H9 (cell line): ENCODE measurements at regions not wholly inside any gene's neighbourhood (a gene's known extent, or its start where the extent isn't known, plus 50 kb on each side); places are given as distances from the start of the nearest gene placed in this dataset.

ENCODE experiments used
- DNase-seq: peaks from one replicate; pipeline ENCODE4 v3.0.0-alpha.2; 2017
- H2AFZ ChIP-seq: one replicate; pipeline ENCODE4 v1.6.1; 2013; ENCODE audit warnings: mild to moderate bottlenecking, low read length, control low read depth, moderate library complexity
- H2AK5ac ChIP-seq: 2 replicates; pipeline ENCODE4 v1.6.1; 2013; ENCODE audit warnings: low read length, control low read depth, mixed read lengths; ENCODE audit not compliant: insufficient read length
- H2BK120ac ChIP-seq: one replicate; pipeline ENCODE4 v1.6.1; 2013; ENCODE audit warnings: low read depth, mild to moderate bottlenecking, low read length, control low read depth, inconsistent platforms; ENCODE audit not compliant: poor library complexity, severe bottlenecking
- H2BK12ac ChIP-seq: 2 replicates; pipeline ENCODE4 v1.6.1; 2013; ENCODE audit warnings: low read length, control low read depth, mixed read lengths, low read depth; ENCODE audit not compliant: insufficient read length
- H2BK15ac ChIP-seq: 2 replicates; pipeline ENCODE4 v1.6.1; 2013; ENCODE audit warnings: low read depth, low read length, control low read depth
- H2BK20ac ChIP-seq: one replicate; pipeline ENCODE4 v1.6.1; 2013; ENCODE audit warnings: low read depth, mild to moderate bottlenecking, low read length, control low read depth, inconsistent platforms; ENCODE audit not compliant: poor library complexity, severe bottlenecking
- H2BK5ac ChIP-seq: 2 replicates; pipeline ENCODE4 v1.6.1; 2013; ENCODE audit warnings: low read length, control low read depth, mixed read lengths; ENCODE audit not compliant: insufficient read length
- H3K14ac ChIP-seq: 2 replicates; pipeline ENCODE4 v1.6.1; 2013; ENCODE audit warnings: low read length, control low read depth; ENCODE audit not compliant: insufficient read depth
- H3K18ac ChIP-seq: 2 replicates; pipeline ENCODE4 v1.6.1; 2013; ENCODE audit warnings: low read depth, mild to moderate bottlenecking, mixed read lengths, low read length, control low read depth; ENCODE audit not compliant: insufficient read length
- H3K23ac ChIP-seq: 2 replicates; pipeline ENCODE4 v1.6.1; 2013; ENCODE audit warnings: low read length, control low read depth, mixed read lengths, low read depth; ENCODE audit not compliant: insufficient read length
- H3K23me2 ChIP-seq: 2 replicates; pipeline ENCODE4 v1.6.1; 2013; ENCODE audit warnings: low read depth, mild to moderate bottlenecking, mixed read lengths, low read length, control low read depth; ENCODE audit not compliant: insufficient read length, poor library complexity, severe bottlenecking
- H3K27ac ChIP-seq: 2 replicates; pipeline ENCODE4 v1.5.1; 2013; ENCODE audit warnings: low read length, control low read depth, mixed read lengths, low read depth; ENCODE audit not compliant: insufficient read length
- H3K27me3 ChIP-seq: 2 replicates; pipeline ENCODE4 v1.6.1; 2013; ENCODE audit warnings: low read length, control low read depth, inconsistent platforms; ENCODE audit not compliant: insufficient read depth
- H3K4ac ChIP-seq: 2 replicates; pipeline ENCODE4 v1.6.1; 2013; ENCODE audit warnings: low read depth, mild to moderate bottlenecking, control low read depth, inconsistent platforms, low read length, moderate library complexity
- H3K4me1 ChIP-seq: 2 replicates; pipeline ENCODE4 v1.6.1; 2013; ENCODE audit warnings: low read length, control low read depth, inconsistent platforms; ENCODE audit not compliant: insufficient read depth
- H3K4me2 ChIP-seq: 2 replicates; pipeline ENCODE4 v1.6.1; 2013; ENCODE audit warnings: low read length, control low read depth, mixed read lengths; ENCODE audit not compliant: insufficient read length, insufficient read depth
- H3K56ac ChIP-seq: 2 replicates; pipeline ENCODE4 v1.6.1; 2013; ENCODE audit warnings: low read depth, mild to moderate bottlenecking, mixed read lengths, low read length, control low read depth; ENCODE audit not compliant: insufficient read length
- H3K79me1 ChIP-seq: 2 replicates; pipeline ENCODE4 v1.6.1; 2013; ENCODE audit warnings: low read depth, mild to moderate bottlenecking, moderate library complexity, low read length, control low read depth, inconsistent platforms; ENCODE audit not compliant: insufficient read depth, poor library complexity, severe bottlenecking
- H3K79me2 ChIP-seq: 2 replicates; pipeline ENCODE4 v1.6.1; 2013; ENCODE audit warnings: low read length, control low read depth, inconsistent platforms; ENCODE audit not compliant: insufficient read depth
- H3K9ac ChIP-seq: 2 replicates; pipeline ENCODE4 v1.6.1; 2013; ENCODE audit warnings: low read length, control low read depth, mixed read lengths; ENCODE audit not compliant: insufficient read length; ENCODE audit errors: extremely low read depth
- H3K9me3 ChIP-seq: one replicate; pipeline ENCODE4 v1.6.1; 2013; ENCODE audit warnings: low read depth, low read length, inconsistent platforms; ENCODE audit not compliant: control insufficient read depth
- H3T11ph ChIP-seq: one replicate; pipeline ENCODE4 v1.6.1; 2013; ENCODE audit warnings: mild to moderate bottlenecking, low read length, control low read depth, inconsistent platforms
- H4K20me1 ChIP-seq: one replicate; pipeline ENCODE4 v1.6.1; 2013; ENCODE audit not compliant: control insufficient read depth, insufficient read length, insufficient read depth
- H4K5ac ChIP-seq: 2 replicates; pipeline ENCODE4 v1.6.1; 2013; ENCODE audit warnings: low read depth, mild to moderate bottlenecking, mixed read lengths, low read length, control low read depth; ENCODE audit not compliant: insufficient read length
- H4K8ac ChIP-seq: replicated peaks from 2 replicates; pipeline ENCODE4 v1.6.1; 2013; ENCODE audit warnings: low read length, control low read depth, mixed read lengths, low read depth; ENCODE audit not compliant: insufficient read length
- H4K91ac ChIP-seq: 2 replicates; pipeline ENCODE4 v1.6.1; 2013; ENCODE audit warnings: low read depth, mild to moderate bottlenecking, moderate library complexity, mixed read lengths, low read length, control low read depth; ENCODE audit not compliant: insufficient read length
- H3K27ac Mint-ChIP-seq, 3 experiments: 2 replicates in 2 of 3; 3 replicates in 1 of 3; pipeline ENCODE4 v1.8.0; 2020 to 2021; ENCODE audit warnings: mixed read lengths in 3 of 3, mild to moderate bottlenecking in 1 of 3, moderate library complexity in 1 of 3
- H3K27me3 Mint-ChIP-seq: 2 replicates; pipeline ENCODE4 v1.8.0; 2021; ENCODE audit warnings: low read depth, mild to moderate bottlenecking, moderate library complexity, mixed read lengths
- H3K36me3 Mint-ChIP-seq, 3 experiments: 2 replicates in 2 of 3; 3 replicates in 1 of 3; pipeline ENCODE4 v1.8.0; 2020 to 2021; ENCODE audit warnings: low read depth in 3 of 3, mixed read lengths in 3 of 3; ENCODE audit not compliant: insufficient read depth in 1 of 3
- H3K4me1 Mint-ChIP-seq, 2 experiments: 2 replicates each; pipeline ENCODE4 v1.8.0; 2020; ENCODE audit warnings: mixed read lengths in 2 of 2
- H3K4me3 Mint-ChIP-seq, 2 experiments: 2 replicates in 1 of 2; 3 replicates in 1 of 2; pipeline ENCODE4 v1.8.0; 2020 to 2021; ENCODE audit warnings: mild to moderate bottlenecking in 2 of 2, mixed read lengths in 2 of 2, moderate library complexity in 1 of 2
- H3K9me3 Mint-ChIP-seq, 2 experiments: 2 replicates in 1 of 2; 3 replicates in 1 of 2; pipeline ENCODE4 v1.8.0; 2020; ENCODE audit warnings: mild to moderate bottlenecking in 2 of 2, mixed read lengths in 2 of 2, moderate library complexity in 1 of 2
- whole genome bisulfite sequencing: extraction: QIAGEN DNeasy Blood & Tissue Kit; methylation state at CpG from one replicate; pipeline ENCODE4 v1.1.7; 2013; ENCODE audit warnings: missing lambda C conversion rate, low lambda C conversion rate, mixed read lengths; ENCODE audit not compliant: insufficient read length; ENCODE audit errors: extremely low coverage; 5-methylcytosine and 5-hydroxymethylcytosine counted together
- TF ChIP-seq, protein P1 (sequence below): fragments of 200-600 bp; sonication (generic); conservative IDR thresholded peaks from 3 replicates; pipeline ENCODE4 v1.8.0; 2021; ENCODE audit warnings: antibody characterized with exemption, mild to moderate bottlenecking

DNA sequence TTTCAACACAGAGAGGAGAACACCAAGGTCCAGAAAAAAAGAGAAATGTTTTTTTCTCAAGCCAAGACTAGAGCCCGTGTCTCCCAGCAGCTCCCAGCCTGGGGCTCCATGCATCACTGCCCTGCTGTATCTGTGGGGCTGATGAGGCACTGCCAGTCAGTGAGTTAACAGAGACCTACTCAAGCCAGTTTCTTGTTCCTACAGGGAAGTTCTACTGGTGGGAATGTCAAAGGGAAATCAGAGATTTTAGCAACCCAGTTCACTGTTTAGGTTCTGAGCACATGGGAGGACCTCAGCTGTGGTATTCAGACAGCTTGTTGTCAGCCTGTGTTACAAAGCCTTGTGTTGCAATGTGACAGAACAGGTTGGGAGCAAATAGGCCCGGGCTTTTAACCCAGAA is 234.3 kb downstream of the TLE3 start:
- Mint-ChIP-seq H3K27ac (no peak overlapping the region), H3K36me3 (peaks cover 0 to 9% (median 2%) of the 10 kb centered on the region in 3 experiments; a peak in 2 of 7 replicates), H3K27me3 (peaks cover 3% of the 10 kb centered on the region), H3K9me3 (peaks cover 0 to 3% of the 10 kb centered on the region in 2 experiments; a peak in 1 of 5 replicates), H3K4me3 (no peak overlapping the region), H3K4me1 (peaks cover 8 to 9% of the 10 kb centered on the region in 2 experiments)
- no peak overlapping the region for H3K4me2 ChIP-seq
- TF ChIP-seq, protein P1, sequence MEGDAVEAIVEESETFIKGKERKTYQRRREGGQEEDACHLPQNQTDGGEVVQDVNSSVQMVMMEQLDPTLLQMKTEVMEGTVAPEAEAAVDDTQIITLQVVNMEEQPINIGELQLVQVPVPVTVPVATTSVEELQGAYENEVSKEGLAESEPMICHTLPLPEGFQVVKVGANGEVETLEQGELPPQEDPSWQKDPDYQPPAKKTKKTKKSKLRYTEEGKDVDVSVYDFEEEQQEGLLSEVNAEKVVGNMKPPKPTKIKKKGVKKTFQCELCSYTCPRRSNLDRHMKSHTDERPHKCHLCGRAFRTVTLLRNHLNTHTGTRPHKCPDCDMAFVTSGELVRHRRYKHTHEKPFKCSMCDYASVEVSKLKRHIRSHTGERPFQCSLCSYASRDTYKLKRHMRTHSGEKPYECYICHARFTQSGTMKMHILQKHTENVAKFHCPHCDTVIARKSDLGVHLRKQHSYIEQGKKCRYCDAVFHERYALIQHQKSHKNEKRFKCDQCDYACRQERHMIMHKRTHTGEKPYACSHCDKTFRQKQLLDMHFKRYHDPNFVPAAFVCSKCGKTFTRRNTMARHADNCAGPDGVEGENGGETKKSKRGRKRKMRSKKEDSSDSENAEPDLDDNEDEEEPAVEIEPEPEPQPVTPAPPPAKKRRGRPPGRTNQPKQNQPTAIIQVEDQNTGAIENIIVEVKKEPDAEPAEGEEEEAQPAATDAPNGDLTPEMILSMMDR: no peak
- H3K23ac ChIP-seq: no peak overlapping the region
- no peak overlapping the region for H3K9ac ChIP-seq
- H3K56ac ChIP-seq: no peak overlapping the region
- no peaks in the 10 kb centered on the region for H3K4me1 ChIP-seq
- no peak overlapping the region for H2AK5ac ChIP-seq
- no CpG with 5 or more reads among the region's 2 CpGs for WGBS
- H3K14ac ChIP-seq: no peak overlapping the region
- H3K27me3 ChIP-seq: no peaks in the 10 kb centered on the region
- no peak overlapping the region for H2AFZ ChIP-seq
- H3K79me1 ChIP-seq: no peaks in the 10 kb centered on the region
- H2BK5ac ChIP-seq: no peak overlapping the region
- H3T11ph ChIP-seq: no peak overlapping the region
- no peak overlapping the region for H4K5ac ChIP-seq
- no peak overlapping the region for H3K27ac ChIP-seq
- no peaks in the 10 kb centered on the region for H4K20me1 ChIP-seq
- no peaks in the 10 kb centered on the region for H3K9me3 ChIP-seq
- no peak overlapping the region for H2BK15ac ChIP-seq
- no peak overlapping the region for H4K8ac ChIP-seq
- DNase-seq: no peak
- H3K23me2 ChIP-seq: no peaks in the 10 kb centered on the region
- no peak overlapping the region for H3K4ac ChIP-seq
- no peak overlapping the region for H2BK20ac ChIP-seq
- no peak overlapping the region for H4K91ac ChIP-seq
- no peaks in the 10 kb centered on the region for H3K79me2 ChIP-seq
- H2BK12ac ChIP-seq: no peak overlapping the region
- H3K18ac ChIP-seq: no peak overlapping the region
- H2BK120ac ChIP-seq: no peak overlapping the region
